ENCODE measurements at regions not wholly inside any gene's neighbourhood (a gene's known extent, or its start where the extent isn't known, plus 50 kb on each side); places are given as distances from the start of the nearest gene placed in this dataset.
A peak's percentile ranks its signal among the peaks of the same experiment; 100 is the strongest.

GRCh38 chr12:45122768-45123380, 72.0 kb upstream of the DBX2 start:
- TF ChIP-seq POLR2A (IDR thresholded peaks at IDR 0.05), result no peak
- TF ChIP-seq, protein P1, sequence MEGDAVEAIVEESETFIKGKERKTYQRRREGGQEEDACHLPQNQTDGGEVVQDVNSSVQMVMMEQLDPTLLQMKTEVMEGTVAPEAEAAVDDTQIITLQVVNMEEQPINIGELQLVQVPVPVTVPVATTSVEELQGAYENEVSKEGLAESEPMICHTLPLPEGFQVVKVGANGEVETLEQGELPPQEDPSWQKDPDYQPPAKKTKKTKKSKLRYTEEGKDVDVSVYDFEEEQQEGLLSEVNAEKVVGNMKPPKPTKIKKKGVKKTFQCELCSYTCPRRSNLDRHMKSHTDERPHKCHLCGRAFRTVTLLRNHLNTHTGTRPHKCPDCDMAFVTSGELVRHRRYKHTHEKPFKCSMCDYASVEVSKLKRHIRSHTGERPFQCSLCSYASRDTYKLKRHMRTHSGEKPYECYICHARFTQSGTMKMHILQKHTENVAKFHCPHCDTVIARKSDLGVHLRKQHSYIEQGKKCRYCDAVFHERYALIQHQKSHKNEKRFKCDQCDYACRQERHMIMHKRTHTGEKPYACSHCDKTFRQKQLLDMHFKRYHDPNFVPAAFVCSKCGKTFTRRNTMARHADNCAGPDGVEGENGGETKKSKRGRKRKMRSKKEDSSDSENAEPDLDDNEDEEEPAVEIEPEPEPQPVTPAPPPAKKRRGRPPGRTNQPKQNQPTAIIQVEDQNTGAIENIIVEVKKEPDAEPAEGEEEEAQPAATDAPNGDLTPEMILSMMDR (IDR thresholded peaks at IDR 0.05), result peak in 1 of 3 experiments; percentile 13

Data from vagina (tissue), 2 donors.